Thyroid gland (tissue), 4 donors: ENCODE measurements at regions not wholly inside any gene's neighbourhood (a gene's known extent, or its start where the extent isn't known, plus 50 kb on each side); places are given as distances from the start of the nearest gene placed in this dataset.
"Not testable (repeated sequence)": the region's sequence is repeated elsewhere in the genome, so short reads cannot be mapped to it uniquely, and the experiment has no call there.

Experiments
- DNase-seq, 2 donors: peaks; one replicate each; pipeline ENCODE4 v3.0.0-alpha.2; 2019
- H3K27ac ChIP-seq, 3 donors: fragments of 200-600 bp; sonication (generic); 1 replicate in 2 of 3; 2 replicates in 1 of 3; pipeline ENCODE4 v1.5.1; 2016 to 2019; ENCODE audit warnings: mild to moderate bottlenecking in 1 of 3, moderate library complexity in 1 of 3
- H3K27me3 ChIP-seq: fragments of 200-600 bp; sonication (generic); one replicate; pipeline ENCODE4 v1.5.1; 2019
- H3K36me3 ChIP-seq, 2 donors: fragments of 200-600 bp; sonication (generic); one replicate each; pipeline ENCODE4 v1.5.1; 2016 to 2019
- H3K4me1 ChIP-seq, 2 donors: fragments of 200-600 bp; sonication (generic); one replicate each; pipeline ENCODE4 v1.5.1; 2017 to 2019
- H3K4me3 ChIP-seq, 3 donors: fragments of 200-600 bp; sonication (generic); replicated peaks in 1 of 3; 1 replicate in 2 of 3; 2 replicates in 1 of 3; pipeline ENCODE4 v1.5.1; 2016; ENCODE audit warnings: mild to moderate bottlenecking in 1 of 3
- H3K9me3 ChIP-seq: fragments of 200-600 bp; sonication (generic); one replicate; pipeline ENCODE4 v1.5.1; 2017
- POLR2A ChIP-seq, 2 donors: fragments of 450-650 bp; IDR thresholded peaks; one replicate each; pipeline ENCODE4 v1.6.1; 2017; ENCODE audit warnings: antibody characterized with exemption in 2 of 2, mild to moderate bottlenecking in 2 of 2, moderate library complexity in 1 of 2
- WGBS, 2 donors: methylation state at CpG; one replicate each; pipeline ENCODE4 v1.1.5; 2017; 5-methylcytosine and 5-hydroxymethylcytosine counted together
- intact Hi-C: fragments of 100-400 bp; cut with DNase I; formaldehyde crosslinking; loops from one replicate; pipeline ENCODE4 v1.15.1; 2023
- TF ChIP-seq, protein P1 (sequence below), 6 experiments: fragments of 200-600 bp in 3 of 6; fragments of 450-650 bp in 3 of 6; sonication (generic) in 3 of 6; IDR thresholded peaks; one replicate each; pipeline ENCODE4 v1.5.1; 2016 to 2019; ENCODE audit warnings: antibody characterized with exemption in 6 of 6, mild to moderate bottlenecking in 2 of 6, inconsistent platforms in 1 of 6, moderate library complexity in 1 of 6

DNA sequence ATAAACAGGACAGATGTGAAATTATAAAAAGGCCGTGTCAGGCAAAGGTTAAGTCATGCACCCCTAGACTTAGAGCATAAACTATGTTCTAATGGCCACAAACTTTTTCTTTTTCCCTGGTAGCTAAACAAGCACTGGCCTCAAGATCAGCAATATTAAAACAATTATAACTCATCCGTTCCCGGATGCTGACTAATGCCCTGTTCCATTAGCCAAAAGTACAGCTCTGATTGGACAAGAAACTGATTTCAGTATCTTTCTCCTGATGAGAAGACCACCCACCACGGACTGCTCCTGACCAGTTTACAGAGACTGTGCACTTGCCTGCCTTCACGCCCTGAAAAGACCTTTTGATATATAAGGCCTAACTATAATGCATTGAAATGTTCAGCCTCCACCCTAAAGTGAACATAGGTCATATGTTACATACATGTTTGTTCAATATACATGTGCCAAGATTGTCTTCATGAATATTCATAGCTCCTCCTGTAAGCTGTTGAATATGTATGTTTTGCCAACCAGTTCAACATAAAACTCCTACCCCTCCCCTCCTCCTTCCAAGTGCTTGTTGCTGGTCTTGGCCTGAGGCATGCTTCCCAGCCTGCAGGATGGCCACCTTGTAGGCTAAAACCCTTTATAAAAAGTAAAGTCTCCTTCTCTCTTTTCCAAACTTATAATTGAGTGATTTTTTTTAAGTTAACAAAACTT, 162.0 kb downstream of the IPO8 start:
- WGBS, 2 donors = 85% methylated on average over 5 of the region's 5 CpGs

DNA sequence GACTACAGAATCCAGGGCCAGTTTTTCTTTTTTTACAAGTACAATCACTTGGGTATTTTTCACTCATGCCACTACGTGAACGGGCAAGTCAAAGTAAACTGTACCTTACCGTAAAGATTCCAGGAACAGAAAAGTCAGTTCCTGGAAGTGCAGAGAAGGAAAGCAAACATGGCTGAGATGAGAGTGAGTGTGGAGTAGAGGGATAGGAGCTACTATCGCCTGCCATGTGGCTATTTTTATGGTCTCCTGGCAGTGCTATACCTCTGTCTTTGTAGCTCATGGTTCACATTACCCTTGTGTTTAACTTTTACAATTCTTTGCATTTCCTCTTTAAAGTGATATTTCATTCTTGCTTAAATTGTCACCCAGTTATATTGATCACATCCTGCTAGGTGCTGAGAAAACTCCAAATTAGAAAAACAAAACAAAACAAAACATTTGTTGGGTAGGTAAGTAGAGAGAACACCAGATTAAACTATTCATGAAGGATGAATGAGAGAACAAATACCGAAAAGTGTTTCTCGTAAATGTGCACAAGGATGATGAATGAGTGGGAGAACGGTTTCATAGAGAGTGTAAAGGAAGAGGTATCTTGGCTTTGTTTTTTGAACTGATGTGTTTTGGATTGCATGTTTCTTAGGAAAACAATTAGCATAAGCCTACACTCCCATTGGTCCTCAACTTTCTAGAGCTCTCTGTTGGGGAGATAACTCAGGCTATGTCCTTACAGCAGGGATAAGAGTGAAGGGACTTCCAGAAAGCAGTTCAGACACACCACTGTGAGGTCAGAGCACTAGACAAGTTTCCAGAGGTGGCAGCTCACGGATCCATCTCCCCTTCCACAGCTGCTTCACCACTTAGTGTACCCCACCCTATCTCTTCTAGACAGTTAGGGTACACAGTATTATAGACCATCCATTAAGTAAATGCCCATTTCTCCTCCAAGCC, 163.7 kb downstream of the IPO8 start:
- Histone ChIP-seq H3K4me3 (no peak overlapping the region), H3K27me3 (no peaks in the 10 kb centered on the region), H3K4me1 (no peaks in the 10 kb centered on the region), H3K27ac (no peak overlapping the region), H3K9me3 (no peaks in the 10 kb centered on the region), H3K36me3 (no peaks in the 10 kb centered on the region)
- intact Hi-C loops = no loop called here
- 81 to 88% methylated on average over 8 of the region's 8 CpGs for WGBS, 2 donors
- DNase-seq = no peak
- TF ChIP-seq, protein P1, sequence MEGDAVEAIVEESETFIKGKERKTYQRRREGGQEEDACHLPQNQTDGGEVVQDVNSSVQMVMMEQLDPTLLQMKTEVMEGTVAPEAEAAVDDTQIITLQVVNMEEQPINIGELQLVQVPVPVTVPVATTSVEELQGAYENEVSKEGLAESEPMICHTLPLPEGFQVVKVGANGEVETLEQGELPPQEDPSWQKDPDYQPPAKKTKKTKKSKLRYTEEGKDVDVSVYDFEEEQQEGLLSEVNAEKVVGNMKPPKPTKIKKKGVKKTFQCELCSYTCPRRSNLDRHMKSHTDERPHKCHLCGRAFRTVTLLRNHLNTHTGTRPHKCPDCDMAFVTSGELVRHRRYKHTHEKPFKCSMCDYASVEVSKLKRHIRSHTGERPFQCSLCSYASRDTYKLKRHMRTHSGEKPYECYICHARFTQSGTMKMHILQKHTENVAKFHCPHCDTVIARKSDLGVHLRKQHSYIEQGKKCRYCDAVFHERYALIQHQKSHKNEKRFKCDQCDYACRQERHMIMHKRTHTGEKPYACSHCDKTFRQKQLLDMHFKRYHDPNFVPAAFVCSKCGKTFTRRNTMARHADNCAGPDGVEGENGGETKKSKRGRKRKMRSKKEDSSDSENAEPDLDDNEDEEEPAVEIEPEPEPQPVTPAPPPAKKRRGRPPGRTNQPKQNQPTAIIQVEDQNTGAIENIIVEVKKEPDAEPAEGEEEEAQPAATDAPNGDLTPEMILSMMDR (IDR thresholded peaks at IDR 0.05) = no peak
- no peak for TF ChIP-seq POLR2A (IDR thresholded peaks at IDR 0.05)

More for the DNA sequence above, 162.0 kb downstream of the IPO8 start:
- no peak overlapping the region for H3K4me3 ChIP-seq
- DNase-seq = no peak
- TF ChIP-seq, protein P1 (IDR thresholded peaks at IDR 0.05) = no peak
- no peak for TF ChIP-seq POLR2A (IDR thresholded peaks at IDR 0.05)
- H3K27me3 ChIP-seq = no peaks in the 10 kb centered on the region
- intact Hi-C loops = no loop called here
- no peaks in the 10 kb centered on the region for H3K9me3 ChIP-seq
- H3K27ac ChIP-seq = no peak overlapping the region
- H3K4me1 ChIP-seq = no peaks in the 10 kb centered on the region
- no peaks in the 10 kb centered on the region for H3K36me3 ChIP-seq

DNA sequence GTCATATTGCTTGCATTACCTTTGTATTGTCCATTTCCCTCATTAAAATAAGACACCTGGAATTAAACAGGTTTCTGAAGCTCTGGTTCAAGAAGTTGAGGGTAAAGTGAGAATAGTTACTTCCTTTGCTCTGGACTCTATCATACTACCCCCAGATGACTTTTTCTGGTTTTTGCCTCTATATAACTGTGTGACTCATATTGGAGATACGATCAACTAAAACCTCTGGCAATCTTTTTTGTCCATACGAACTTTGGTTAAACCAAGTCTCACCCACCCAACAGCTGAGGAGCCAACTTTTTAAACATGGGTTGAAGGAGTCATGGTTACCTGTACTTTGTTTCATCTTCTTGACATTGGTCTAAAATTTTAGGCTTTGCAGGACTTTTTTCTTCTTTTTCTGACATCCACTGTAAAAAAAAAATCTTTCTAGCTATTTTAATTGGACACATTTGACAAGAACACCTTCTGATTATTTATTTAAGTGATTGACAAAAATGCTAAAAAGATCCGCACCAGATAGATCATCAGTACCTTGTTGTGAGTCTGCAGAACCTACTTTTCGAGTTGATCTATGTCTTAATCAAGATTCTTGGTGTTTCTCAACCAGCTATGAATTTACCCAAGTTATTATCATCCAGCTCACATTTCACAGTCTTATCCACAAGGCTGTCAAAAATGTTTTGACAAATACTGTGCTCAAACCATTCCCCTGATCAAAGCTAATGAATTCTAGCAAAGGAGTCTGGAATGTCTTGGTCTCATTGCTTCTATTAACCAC, 166.0 kb downstream of the IPO8 start:
- H3K4me1 ChIP-seq = no peaks in the 10 kb centered on the region
- intact Hi-C loops = no loop called here
- 83 to 89% methylated on average over 4 of the region's 4 CpGs for WGBS, 2 donors

DNA sequence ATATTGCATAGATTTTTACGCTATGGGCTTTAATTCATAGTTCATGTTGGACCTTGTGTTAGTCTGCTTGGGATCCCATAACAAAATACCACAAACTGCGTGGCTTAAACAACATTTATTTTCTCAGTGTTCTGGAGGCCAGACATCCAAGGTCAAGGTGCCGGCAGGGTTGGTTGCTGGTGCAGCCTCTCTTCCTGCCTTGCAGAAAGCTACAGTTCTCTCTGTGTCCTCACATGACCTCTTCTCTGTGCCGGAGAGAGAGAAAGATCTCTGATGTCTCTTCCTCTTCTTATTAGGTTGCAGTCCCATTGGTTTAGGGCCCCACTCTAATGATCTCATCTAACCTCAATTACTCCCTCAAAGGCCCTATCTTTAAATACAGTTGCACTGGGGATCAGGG, 170.5 kb downstream of the IPO8 start:
- no peak for DNase-seq
- WGBS, 2 donors = 54 to 89% methylated on average over 4 of the region's 4 CpGs
- intact Hi-C loops = no loop called here

More for the DNA sequence above, 166.0 kb downstream of the IPO8 start:
- H3K27me3 ChIP-seq = no peaks in the 10 kb centered on the region
- no peak for DNase-seq
- no peak for TF ChIP-seq POLR2A (IDR thresholded peaks at IDR 0.05)
- TF ChIP-seq, protein P1 (IDR thresholded peaks at IDR 0.05) = no peak
- no peaks in the 10 kb centered on the region for H3K36me3 ChIP-seq
- no peak overlapping the region for H3K27ac ChIP-seq
- no peak overlapping the region for H3K4me3 ChIP-seq
- H3K9me3 ChIP-seq = no peaks in the 10 kb centered on the region

DNA sequence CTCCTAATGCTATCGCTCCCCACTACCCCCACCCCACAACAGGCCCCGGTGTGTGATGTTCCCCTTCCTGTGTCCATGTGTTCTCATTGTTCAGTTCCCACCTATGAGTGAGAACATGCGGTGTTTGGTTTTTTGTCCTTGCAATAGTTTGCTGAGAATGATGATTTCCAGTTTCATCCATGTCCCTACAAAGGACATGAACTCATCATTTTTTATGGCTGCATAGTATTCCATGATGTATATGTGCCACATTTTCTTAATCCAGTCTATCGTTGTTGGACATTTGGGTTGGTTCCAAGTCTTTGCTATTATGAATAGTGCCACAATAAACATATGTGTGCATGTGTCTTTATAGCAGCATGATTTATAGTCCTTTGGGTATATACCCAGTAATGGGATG, 175.4 kb downstream of the IPO8 start:
- DNase-seq, H3K27ac ChIP-seq, H3K27me3 ChIP-seq, H3K4me1 ChIP-seq, intact Hi-C loops, H3K36me3 ChIP-seq, H3K9me3 ChIP-seq, H3K4me3 ChIP-seq: not testable (repeated sequence)
- WGBS, 2 donors = 73 to 97% methylated on average over 3 to 4 of the region's 4 CpGs

More for the DNA sequence above, 170.5 kb downstream of the IPO8 start:
- H3K36me3 ChIP-seq = no peaks in the 10 kb centered on the region
- no peak overlapping the region for H3K4me3 ChIP-seq
- no peaks in the 10 kb centered on the region for H3K27me3 ChIP-seq
- no peaks in the 10 kb centered on the region for H3K9me3 ChIP-seq
- no peak overlapping the region for H3K27ac ChIP-seq
- TF ChIP-seq, protein P1 (IDR thresholded peaks at IDR 0.05) = no peak
- no peak for TF ChIP-seq POLR2A (IDR thresholded peaks at IDR 0.05)
- no peaks in the 10 kb centered on the region for H3K4me1 ChIP-seq
